ENCODE measurements at regions not wholly inside any gene's neighbourhood (a gene's known extent, or its start where the extent isn't known, plus 50 kb on each side); places are given as distances from the start of the nearest gene placed in this dataset.

DNA sequence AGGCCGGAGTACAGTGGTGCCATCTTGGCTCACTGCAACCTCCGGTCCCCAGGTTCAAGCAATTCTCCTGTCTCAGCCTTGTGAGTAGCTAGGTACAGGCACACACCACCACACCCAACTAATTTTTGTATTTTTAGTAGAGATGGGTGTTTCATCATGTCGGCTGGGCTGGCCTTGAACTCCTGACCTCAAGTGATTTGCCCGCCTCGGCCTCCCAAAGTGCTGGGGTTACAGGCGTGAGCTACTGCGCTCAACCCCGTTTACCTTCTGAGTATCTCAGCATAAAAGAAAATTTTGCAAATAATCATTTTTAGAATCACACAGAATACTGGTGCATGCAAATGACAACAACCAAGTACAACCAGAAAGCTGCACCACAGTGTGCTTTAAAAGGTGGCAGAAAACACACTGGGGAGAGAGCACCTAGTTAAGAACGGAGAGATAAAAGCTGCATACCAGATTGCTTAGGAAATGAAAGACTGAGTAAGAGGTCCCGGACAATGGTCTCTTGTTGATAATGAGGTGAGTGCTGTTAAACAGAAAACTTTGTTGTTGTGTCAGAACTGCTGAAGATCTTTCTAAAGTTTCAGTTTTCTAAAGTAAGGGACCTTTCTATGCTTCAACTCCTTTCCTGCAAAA lies 189.6 kb downstream of the ACTR3 start:
- DNase-seq (ENCODE audit: low read depth) (no peak), FAIRE-seq (no peak)
- no peaks in the 10 kb centered on the region for H3K9me3 ChIP-seq (ENCODE audit: insufficient read depth, low read depth, low read length)
- H3K27me3 ChIP-seq (ENCODE audit: insufficient read depth, low read length) = no peaks in the 10 kb centered on the region
- no peaks in the 10 kb centered on the region for H3K79me2 ChIP-seq (ENCODE audit: insufficient read depth, low read length)
- H3K4me1 ChIP-seq (ENCODE audit: insufficient read depth, low read length) = no peaks in the 10 kb centered on the region
- H3K9ac ChIP-seq (ENCODE audit: low read length) = no peak overlapping the region
- TF ChIP-seq, protein P1, sequence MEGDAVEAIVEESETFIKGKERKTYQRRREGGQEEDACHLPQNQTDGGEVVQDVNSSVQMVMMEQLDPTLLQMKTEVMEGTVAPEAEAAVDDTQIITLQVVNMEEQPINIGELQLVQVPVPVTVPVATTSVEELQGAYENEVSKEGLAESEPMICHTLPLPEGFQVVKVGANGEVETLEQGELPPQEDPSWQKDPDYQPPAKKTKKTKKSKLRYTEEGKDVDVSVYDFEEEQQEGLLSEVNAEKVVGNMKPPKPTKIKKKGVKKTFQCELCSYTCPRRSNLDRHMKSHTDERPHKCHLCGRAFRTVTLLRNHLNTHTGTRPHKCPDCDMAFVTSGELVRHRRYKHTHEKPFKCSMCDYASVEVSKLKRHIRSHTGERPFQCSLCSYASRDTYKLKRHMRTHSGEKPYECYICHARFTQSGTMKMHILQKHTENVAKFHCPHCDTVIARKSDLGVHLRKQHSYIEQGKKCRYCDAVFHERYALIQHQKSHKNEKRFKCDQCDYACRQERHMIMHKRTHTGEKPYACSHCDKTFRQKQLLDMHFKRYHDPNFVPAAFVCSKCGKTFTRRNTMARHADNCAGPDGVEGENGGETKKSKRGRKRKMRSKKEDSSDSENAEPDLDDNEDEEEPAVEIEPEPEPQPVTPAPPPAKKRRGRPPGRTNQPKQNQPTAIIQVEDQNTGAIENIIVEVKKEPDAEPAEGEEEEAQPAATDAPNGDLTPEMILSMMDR (IDR thresholded peaks at IDR 0.05; ENCODE audit: insufficient read depth, low read depth, low read length) = no peak
- TF ChIP-seq EZH2 (IDR thresholded peaks at IDR 0.05; ENCODE audit: insufficient read depth, low read length) = no peak
- no peaks in the 10 kb centered on the region for H3K9me3 Mint-ChIP-seq (ENCODE audit: unreplicated experiment)
- H3K4me1 Mint-ChIP-seq (ENCODE audit: low read depth, unreplicated experiment) = no peaks in the 10 kb centered on the region
- no peak overlapping the region for H3K4me2 ChIP-seq (ENCODE audit: low read length)
- H4K20me1 ChIP-seq (ENCODE audit: insufficient read depth, low read length) = no peaks in the 10 kb centered on the region
- H3K27me3 Mint-ChIP-seq (ENCODE audit: low read depth, unreplicated experiment) = peaks cover 17% of the 10 kb centered on the region
- no peaks in the 10 kb centered on the region for H3K36me3 ChIP-seq (ENCODE audit: insufficient read depth, low read length)
- no peak overlapping the region for H3K4me3 ChIP-seq (ENCODE audit: insufficient read depth, low read depth, low read length)
- no peaks in the 10 kb centered on the region for H3K36me3 Mint-ChIP-seq (ENCODE audit: low read depth, unreplicated experiment)
- no peak overlapping the region for H3K4me3 Mint-ChIP-seq (ENCODE audit: unreplicated experiment)
- H2AFZ ChIP-seq (ENCODE audit: low read depth, low read length) = no peak overlapping the region
- H3K27ac ChIP-seq (ENCODE audit: low read depth, low read length) = no peak overlapping the region
- H3K27ac Mint-ChIP-seq (ENCODE audit: unreplicated experiment) = no peak overlapping the region

DNA sequence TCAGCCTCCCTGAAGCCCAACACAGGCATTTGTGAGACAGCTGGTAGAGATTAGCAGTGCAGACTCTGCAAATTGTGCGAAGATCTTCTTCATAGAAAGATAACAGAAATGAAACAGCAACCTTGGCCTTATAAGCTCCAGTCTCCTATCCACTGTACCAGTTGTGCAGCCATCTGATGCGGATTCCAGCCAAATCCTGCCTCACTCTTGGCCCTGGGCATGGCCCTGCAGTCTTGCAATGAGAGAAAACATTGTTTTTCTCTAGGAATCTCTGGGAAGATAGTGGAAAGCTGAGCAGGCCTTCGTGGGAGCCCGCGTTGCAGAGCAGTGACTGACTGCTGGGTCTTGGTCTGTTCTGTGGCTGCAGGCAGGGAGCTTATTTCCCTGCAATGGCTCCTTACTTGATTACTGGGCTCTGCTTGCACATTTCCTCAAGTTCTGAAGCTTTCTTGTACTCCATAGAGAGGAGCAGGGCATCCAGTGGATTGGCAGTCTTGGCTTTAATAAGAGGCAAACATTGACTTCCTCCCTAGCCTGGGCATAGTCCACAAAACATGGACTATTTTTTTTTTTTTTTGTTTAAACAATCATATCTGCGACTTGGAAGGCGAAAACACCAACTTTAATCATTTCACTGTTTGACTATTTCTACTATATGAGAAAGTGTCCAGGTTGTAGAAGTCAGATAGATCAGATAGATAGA lies 193.0 kb downstream of the ACTR3 start:
- Histone ChIP-seq H4K20me1 (ENCODE audit: insufficient read depth, low read length) (no peaks in the 10 kb centered on the region), H3K9me3 (ENCODE audit: insufficient read depth, low read depth, low read length) (no peaks in the 10 kb centered on the region), H3K4me2 (ENCODE audit: low read length) (no peak overlapping the region), H3K79me2 (ENCODE audit: insufficient read depth, low read length) (no peaks in the 10 kb centered on the region), H3K36me3 (ENCODE audit: insufficient read depth, low read length) (no peaks in the 10 kb centered on the region), H2AFZ (ENCODE audit: low read depth, low read length) (no peak overlapping the region), H3K27me3 (ENCODE audit: insufficient read depth, low read length) (no peaks in the 10 kb centered on the region), H3K27ac (ENCODE audit: low read depth, low read length) (no peak overlapping the region), H3K9ac (ENCODE audit: low read length) (no peak overlapping the region), H3K4me1 (ENCODE audit: insufficient read depth, low read length) (no peaks in the 10 kb centered on the region), H3K4me3 (ENCODE audit: insufficient read depth, low read depth, low read length) (no peak overlapping the region)
- Mint-ChIP-seq H3K9me3 (ENCODE audit: unreplicated experiment) (no peaks in the 10 kb centered on the region), H3K4me1 (ENCODE audit: low read depth, unreplicated experiment) (no peaks in the 10 kb centered on the region), H3K4me3 (ENCODE audit: unreplicated experiment) (no peak overlapping the region), H3K27me3 (ENCODE audit: low read depth, unreplicated experiment) (peaks cover 7% of the 10 kb centered on the region), H3K27ac (ENCODE audit: unreplicated experiment) (no peak overlapping the region), H3K36me3 (ENCODE audit: low read depth, unreplicated experiment) (no peaks in the 10 kb centered on the region)
- TF ChIP-seq, protein P1 (IDR thresholded peaks at IDR 0.05; ENCODE audit: insufficient read depth, low read depth, low read length) = no peak
- TF ChIP-seq EZH2 (IDR thresholded peaks at IDR 0.05; ENCODE audit: insufficient read depth, low read length) = no peak
- DNase-seq (ENCODE audit: low read depth) (no peak), FAIRE-seq (no peak)
